ENCODE measurements at regions not wholly inside any gene's neighbourhood (a gene's known extent, or its start where the extent isn't known, plus 50 kb on each side); places are given as distances from the start of the nearest gene placed in this dataset.
A peak's percentile ranks its signal among the peaks of the same experiment; 100 is the strongest.

- no peaks in the 10 kb centered on the region for H3K9me3 ChIP-seq (ENCODE audit: control insufficient read depth, insufficient read depth, low read length)
- H2BK5ac ChIP-seq (ENCODE audit: low read depth, low read length, poor library complexity, severe bottlenecking): no peak overlapping the region
- no peak overlapping the region for H3K18ac ChIP-seq (ENCODE audit: low read depth, low read length)
- H3K56ac ChIP-seq (ENCODE audit: extremely low read depth, insufficient read depth, low read length): no peak overlapping the region
- dilution Hi-C loops (cut with HindIII; ENCODE audit: low sequenced_read_pairs, unreplicated experiment): no loop called here
- no peaks in the 10 kb centered on the region for H3K79me1 ChIP-seq (ENCODE audit: low read depth in 1 of 2, low read length in 2 of 2)
- no peak overlapping the region for H3K4ac ChIP-seq (ENCODE audit: low read depth, low read length)
- DNase-seq: no peak
- H4K5ac ChIP-seq (ENCODE audit: low read depth, low read length): no peak overlapping the region
- ChIA-PET POLR2A (ENCODE audit: unreplicated experiment) (no interaction called here), CTCF (no interaction called here)
- H4K91ac ChIP-seq (ENCODE audit: insufficient read depth, low read depth, low read length): no peak overlapping the region
- H3K36me3 ChIP-seq (ENCODE audit: control insufficient read depth, insufficient read depth, low read length): no peaks in the 10 kb centered on the region
- no peak overlapping the region for H3K27ac ChIP-seq (ENCODE audit: insufficient read depth, low read length)
- no TSS peak for BruUV-seq (replicated peaks)
- H2BK20ac ChIP-seq (ENCODE audit: low read depth, low read length): no peak overlapping the region
- peaks cover 37% of the 10 kb centered on the region for H3K27me3 ChIP-seq (ENCODE audit: control insufficient read depth, insufficient read depth, low read length)
- no peak overlapping the region for H2BK120ac ChIP-seq (ENCODE audit: low read depth, low read length)
- H3K4me1 ChIP-seq (ENCODE audit: control insufficient read depth, insufficient read depth, low read length): no peaks in the 10 kb centered on the region
- peak overlapping the region; percentile 40; the same call in 1 of the 2 replicates for H3K4me2 ChIP-seq (ENCODE audit: low read depth, low read length)
- no peak overlapping the region for H3K4me3 ChIP-seq (ENCODE audit: insufficient read depth, low read depth, low read length)
- TF ChIP-seq CEBPB (IDR thresholded peaks at IDR 0.05; ENCODE audit: low read depth, low read length) (no peak), RFX5 (IDR thresholded peaks at IDR 0.05; ENCODE audit: low read depth, low read length) (no peak), RCOR1 (IDR thresholded peaks at IDR 0.05; ENCODE audit: insufficient replicate concordance, low read length) (no peak), POLR2A (IDR thresholded peaks at IDR 0.05; ENCODE audit: low read depth, low read length) (no peak), RAD21 (IDR thresholded peaks at IDR 0.05; ENCODE audit: low read length) (no peak), USF2 (IDR thresholded peaks at IDR 0.05; ENCODE audit: low read depth, low read length) (no peak), CHD1 (IDR thresholded peaks at IDR 0.05; ENCODE audit: low read depth, low read length) (no peak)
- TF ChIP-seq, protein P1, sequence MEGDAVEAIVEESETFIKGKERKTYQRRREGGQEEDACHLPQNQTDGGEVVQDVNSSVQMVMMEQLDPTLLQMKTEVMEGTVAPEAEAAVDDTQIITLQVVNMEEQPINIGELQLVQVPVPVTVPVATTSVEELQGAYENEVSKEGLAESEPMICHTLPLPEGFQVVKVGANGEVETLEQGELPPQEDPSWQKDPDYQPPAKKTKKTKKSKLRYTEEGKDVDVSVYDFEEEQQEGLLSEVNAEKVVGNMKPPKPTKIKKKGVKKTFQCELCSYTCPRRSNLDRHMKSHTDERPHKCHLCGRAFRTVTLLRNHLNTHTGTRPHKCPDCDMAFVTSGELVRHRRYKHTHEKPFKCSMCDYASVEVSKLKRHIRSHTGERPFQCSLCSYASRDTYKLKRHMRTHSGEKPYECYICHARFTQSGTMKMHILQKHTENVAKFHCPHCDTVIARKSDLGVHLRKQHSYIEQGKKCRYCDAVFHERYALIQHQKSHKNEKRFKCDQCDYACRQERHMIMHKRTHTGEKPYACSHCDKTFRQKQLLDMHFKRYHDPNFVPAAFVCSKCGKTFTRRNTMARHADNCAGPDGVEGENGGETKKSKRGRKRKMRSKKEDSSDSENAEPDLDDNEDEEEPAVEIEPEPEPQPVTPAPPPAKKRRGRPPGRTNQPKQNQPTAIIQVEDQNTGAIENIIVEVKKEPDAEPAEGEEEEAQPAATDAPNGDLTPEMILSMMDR (conservative IDR thresholded peaks at IDR 0.05; ENCODE audit: low read depth, low read length): no peak
- no peak for ATAC-seq (ENCODE audit: low read depth)
- in situ Hi-C loops (cut with MboI; ENCODE audit: low sequenced_read_pairs): no loop called here
- H3K23ac ChIP-seq (ENCODE audit: low read depth, low read length): no peak overlapping the region
- no peaks in the 10 kb centered on the region for H3K9me1 ChIP-seq (ENCODE audit: insufficient read depth, low read length)
- WGBS, 2 experiments (ENCODE audit: extremely low coverage in 2 of 2, insufficient read length in 1 of 2): no CpG with 5 or more reads among the region's 6 CpGs
- no peak overlapping the region for H4K8ac ChIP-seq (ENCODE audit: low read depth in 2 of 2, low read length in 2 of 2)
- no peak overlapping the region for H2BK15ac ChIP-seq (ENCODE audit: low read depth, low read length)
- H3K14ac ChIP-seq (replicated peaks; ENCODE audit: low read depth, low read length): no peak overlapping the region
- H2AFZ ChIP-seq (replicated peaks; ENCODE audit: low read length, poor library complexity): no peak overlapping the region
- H3K9ac ChIP-seq (ENCODE audit: low read depth, low read length): no peak overlapping the region
- no peaks in the 10 kb centered on the region for H4K20me1 ChIP-seq (ENCODE audit: insufficient read depth, low read length)
- no peak overlapping the region for H2AK5ac ChIP-seq (ENCODE audit: low read depth, low read length)
- no peak overlapping the region for H2AK9ac ChIP-seq (replicated peaks; ENCODE audit: low read depth, low read length, poor library complexity)
- intact Hi-C loops (cut with micrococcal nuclease): no loop called here
These were observed 168.4 kb upstream of the CACNA1E start for GRCh38 chr1:181314959-181315358.

Measured in IMR-90 (cell line).